DMS153 treated with DMSO at 0.1 percent for 48 hours (cell line): ENCODE measurements at regions not wholly inside any gene's neighbourhood (a gene's known extent, or its start where the extent isn't known, plus 50 kb on each side); places are given as distances from the start of the nearest gene placed in this dataset.
A peak's percentile ranks its signal among the peaks of the same experiment; 100 is the strongest.

ENCODE experiments used
- DNase-seq: peaks from one replicate; lab custom pipeline; 2025; ENCODE audit not compliant: unreplicated experiment; lab: John Stamatoyannopoulos, UW

DNA sequence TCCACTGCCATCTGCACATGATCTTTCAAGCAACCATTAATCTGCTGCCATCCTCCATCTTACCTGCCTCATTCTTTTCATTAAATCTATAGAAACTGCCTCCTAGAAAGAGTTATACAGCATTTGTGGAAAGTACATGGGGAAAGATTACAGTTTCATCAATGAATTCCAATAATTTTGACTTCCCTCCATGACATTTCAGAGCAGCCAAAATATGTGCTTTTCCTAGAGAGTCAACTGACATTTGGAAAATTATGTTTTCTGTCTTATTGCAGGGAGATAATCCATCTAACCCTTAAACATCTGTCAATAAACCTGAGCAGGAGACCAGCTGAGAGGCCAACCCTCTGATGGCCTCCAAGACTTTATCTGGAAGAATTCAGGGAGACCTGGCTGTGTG is 147.0 kb upstream of the CDH5 start:
- DNase-seq = no peak

DNA sequence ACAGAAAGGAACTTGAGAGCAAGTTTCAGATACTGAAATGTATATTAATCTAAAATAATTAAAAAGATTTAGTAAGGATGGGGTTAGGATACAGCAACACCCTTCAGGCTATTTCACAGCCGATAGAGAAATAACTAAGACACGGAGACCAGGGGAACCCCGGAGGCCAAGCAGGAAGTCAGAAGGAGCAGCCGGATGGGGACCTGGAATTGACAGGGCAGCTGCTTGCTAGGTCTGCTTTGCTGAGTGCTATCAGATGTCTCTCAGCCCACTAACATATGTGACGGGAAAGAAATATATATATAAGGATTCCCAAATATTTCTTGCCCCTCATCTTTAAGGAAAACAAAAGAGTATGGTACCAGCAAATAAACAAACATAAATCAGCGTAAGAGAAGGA is 154.1 kb upstream of the CDH5 start:
- DNase-seq = peak; percentile 26

DNA sequence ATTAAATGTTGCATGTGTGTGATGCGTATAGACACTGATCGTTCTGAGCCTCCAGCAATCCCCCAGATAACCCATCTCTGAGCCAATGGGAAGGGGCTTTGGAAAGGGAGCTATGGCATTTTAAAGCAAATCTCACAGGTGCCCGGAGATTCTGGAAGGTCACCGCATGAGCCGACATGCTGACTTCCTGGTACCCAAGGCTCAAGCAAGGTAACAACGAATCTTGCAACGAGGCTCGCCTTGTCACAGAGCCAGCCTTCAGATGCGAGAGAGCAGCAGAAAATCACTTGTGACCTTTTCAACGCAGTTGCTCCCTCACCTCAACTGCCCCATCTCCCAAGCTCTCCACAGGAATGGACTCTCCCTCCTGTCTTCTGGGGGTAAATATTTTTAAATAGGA is 154.8 kb upstream of the CDH5 start:
- DNase-seq = no peak

DNA sequence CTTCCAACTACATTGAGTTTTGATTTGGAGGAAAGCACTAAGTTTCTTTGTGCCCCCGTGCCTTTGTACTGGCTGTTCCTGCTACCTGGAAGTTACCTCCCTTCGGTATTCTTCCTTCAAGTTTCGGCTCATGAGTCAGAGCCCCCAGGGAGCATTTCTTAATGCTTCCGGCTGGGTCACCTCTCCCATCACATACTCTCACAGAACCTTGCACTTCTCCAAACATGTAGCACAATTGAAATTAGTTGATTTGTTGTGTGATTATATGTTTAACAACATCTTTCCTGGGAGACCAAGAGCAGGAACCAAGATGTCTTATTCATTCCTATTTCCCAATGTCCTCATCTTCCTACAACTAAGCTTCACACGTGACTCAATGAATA is 158.6 kb upstream of the CDH5 start:
- DNase-seq = no peak

DNA sequence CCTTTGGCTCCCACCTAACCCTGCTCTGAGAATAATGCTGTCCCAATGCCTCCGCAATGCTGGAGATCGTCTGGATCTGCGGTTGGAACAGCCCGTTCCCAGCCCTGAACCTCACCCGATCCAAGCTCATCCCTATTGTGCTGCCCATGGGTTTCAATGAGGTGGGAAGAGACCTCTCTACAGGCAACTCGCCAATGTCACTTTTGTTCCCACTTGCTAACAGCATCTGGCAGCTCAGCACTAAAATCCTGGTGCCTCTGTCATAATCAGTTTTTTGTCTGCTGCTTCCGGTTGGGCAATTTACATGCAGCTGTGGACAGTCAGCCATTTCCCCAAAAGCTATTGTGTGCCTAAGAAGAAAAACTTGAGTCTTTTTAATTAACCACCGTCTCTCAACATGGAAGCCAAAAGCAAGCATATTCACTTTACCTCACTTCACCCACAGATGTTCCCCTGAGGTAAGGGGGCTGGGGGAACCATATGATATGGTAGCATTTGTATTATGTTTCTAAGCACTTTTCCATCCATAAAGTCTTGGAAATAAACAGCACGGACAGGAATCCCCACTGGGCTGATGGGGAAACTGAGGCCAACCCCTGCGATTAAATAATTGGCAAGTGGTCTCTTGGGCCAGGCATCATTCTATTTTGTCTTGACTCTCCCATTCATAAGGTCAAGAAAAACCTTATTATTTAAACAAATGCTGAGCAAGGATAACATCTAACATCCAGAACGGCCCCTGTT is 159.2 kb upstream of the CDH5 start:
- peak; percentile 28 for DNase-seq

DNA sequence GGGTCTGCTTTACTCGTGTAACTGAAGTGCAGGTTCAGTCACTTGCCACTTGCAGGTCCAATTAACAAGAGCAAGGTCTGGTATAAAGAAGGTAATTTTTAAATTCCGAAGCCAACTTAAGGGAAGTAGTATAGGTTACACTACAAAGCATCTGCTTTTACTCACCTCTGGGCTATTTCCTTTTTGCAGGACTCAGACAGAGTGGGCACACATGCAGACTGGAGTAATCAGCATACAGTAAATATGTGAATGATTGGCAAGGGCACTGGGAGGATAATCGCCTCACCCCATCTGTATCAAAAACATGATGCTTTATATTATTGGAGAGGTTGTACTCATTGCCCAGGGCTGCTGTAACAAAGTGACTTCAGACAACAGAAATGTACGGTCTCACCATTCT is 160.1 kb upstream of the CDH5 start:
- no peak for DNase-seq

DNA sequence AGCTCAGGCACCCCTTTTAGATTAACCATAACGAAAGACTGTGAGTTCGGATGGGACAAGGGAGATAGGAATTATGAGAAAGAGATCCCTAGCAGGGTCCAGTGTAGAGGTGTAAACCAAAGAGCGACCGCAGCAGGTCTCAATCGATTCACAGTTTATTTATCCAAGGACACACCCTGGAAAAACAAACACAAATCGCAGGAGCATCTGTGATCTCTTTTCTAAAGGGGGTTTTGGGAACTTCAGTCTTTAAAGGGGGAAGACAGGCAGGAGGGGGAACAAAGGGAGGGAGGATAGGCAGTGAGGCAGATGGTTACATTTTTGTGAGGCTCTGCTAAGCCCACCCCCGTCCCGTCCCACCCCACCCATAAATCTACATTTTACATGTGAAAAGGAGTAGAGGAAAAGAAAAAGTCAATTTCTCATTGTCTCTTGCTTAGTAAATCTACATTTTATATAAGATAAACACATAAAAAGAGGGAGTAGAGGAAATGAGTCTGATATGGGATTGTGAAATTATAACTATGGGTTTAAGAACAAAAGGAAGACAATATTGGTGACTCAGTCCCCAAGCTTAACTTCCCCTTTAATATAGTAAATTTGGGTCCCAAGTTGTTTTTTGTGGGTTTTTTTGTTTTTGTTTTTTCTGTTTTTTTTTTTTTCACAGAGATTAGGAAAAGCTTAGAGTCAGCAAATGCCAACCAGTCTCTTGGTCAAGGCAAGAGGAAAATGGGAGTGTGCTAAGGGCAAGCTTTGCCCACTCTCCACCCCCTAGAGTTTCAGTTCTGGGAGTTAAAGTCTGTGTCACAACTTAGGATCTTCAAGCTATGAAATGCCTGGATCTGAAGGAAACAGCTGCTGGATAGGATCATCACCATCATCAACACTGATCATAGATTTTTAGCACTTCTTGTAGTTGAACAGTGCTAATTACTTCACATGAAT is 160.9 kb upstream of the CDH5 start:
- peak; percentile 36 for DNase-seq

DNA sequence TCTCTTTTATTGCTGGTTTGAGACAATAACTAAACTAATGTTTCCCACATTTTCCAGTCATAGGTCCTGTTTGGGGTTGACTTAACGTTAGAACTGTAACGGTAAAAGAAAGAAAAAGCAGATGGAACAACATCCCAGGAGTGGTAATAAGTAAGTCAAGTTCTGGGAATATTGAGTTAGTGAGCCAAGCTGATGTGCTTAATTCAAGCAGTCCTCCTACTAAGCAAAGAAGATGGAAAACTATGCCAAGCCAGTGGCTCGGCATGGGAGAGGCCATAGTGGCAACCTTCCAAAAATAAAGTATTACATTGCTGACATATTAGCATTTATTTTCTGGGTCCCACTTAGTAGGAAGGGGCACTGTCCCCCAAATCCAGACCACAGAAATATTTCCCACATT is 161.7 kb upstream of the CDH5 start:
- no peak for DNase-seq

DNA sequence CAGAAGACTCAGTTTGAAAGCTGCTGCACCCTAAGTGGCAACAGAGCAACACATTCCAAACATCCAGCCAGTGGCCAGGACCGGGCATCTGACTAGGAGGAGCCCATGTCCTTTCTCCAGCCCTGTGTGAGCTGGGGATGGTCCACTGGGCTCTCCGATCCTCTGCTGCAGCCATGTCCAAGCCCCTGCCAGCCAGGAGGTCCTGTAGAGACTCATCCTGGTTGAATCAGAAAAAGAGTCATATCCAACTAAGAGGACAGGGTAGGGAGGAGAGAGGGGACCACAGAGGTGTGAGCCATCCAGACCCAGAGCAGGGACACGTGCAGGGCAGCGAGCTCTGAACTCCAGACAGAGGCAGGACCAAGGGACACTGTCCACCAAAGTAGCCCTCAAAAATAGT is 163.0 kb upstream of the CDH5 start:
- no peak for DNase-seq

DNA sequence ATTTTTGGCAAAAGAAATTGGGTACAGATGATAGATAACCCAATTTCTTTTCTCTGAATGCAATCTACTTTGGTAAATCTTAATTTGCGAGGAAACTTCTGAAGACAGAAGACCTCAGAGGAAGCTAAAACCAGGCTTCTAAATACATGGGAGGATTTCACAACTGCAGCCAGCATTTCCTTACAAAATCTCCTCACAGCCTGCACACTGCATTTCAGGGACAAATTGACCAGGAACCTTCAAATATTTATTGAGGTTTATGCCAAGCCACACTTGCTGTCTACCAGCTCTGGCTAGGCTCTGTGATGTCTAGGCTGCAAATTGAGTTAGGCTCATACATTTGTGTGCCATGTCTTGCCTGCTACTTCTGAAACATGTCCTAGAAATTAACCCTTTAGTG is 167.3 kb upstream of the CDH5 start:
- DNase-seq = no peak

DNA sequence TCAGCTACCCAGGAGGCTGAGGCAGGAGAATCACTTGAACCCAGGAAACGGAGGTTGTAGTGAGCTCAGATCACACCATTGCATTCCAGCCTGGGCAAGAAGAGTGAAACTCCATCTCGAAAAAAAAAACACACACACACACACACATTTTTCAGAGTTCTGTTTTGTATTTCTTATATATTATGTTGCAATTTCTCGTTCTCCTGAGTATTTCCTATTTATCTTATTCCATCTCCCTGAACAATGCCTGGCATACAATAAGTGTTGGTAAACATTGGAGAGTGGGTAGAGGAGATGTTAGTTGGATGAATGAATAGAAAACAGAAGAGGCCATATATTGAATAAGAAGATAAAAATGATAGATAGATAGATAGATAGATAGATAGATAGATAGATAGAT is 167.8 kb upstream of the CDH5 start:
- DNase-seq = no peak

DNA sequence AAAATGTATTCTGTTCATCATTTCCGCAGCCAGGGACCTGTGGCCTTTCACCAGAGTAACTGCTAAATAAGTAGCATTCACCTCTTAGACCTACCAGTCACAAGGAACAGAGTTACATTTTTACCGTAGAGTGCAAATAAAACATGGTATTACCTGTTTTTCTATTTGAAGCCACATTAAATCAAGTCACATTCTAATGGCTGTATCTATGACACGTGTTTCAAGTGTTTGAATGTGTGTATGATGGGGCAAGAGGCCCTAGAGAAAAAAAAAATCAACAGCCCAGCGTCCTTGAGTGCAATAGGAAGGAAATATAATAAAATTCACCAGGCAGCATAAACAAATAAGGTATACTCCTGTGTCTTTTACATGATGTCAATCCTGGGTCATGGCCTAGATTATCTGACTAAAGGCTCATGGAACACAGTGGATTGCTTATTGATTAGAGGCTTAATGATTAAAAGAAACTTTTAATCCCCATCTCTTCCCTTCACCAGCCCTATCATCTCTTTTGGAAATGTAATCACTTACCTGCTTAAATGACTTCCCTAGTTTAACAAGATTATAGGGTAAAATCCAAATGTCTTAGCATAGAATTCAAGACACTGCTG is 168.7 kb upstream of the CDH5 start:
- no peak for DNase-seq

DNA sequence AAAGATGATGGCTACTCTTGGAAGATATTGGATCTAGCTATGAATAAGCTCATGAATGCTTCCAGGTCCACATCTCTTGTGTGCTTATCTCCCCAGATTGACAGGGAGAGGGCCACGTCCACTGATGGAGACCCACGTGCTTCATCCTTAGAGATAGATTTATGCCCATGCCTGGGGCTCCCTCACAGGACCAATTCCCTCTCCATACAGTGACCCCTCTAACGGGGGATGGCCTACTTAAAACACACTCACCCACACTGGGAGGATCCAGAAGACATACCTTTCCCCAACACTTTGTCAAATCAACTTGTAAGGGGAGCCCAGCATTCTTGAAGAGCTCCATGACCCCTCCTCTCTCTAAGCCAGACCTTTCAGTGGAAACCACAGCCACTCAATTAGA is 169.7 kb upstream of the CDH5 start:
- DNase-seq = no peak

DNA sequence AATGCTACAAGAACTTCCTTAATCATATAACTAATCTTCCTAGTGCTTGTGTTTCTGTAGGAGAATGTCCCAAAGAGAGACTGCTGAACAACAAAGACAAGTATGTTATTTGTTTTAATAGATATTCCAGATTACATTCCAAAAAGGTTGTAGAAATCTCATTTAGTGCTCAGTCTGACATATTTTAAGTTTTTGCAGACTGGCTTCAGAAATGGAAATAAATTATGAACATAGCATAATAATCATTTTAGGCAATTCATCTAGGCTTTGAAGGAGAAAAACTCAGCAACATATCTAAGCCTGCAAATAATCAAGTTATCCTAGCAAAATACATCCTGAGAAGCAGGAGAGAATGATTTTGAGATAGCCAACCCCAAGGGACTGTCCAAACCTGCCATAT is 171.6 kb upstream of the CDH5 start:
- DNase-seq = no peak

DNA sequence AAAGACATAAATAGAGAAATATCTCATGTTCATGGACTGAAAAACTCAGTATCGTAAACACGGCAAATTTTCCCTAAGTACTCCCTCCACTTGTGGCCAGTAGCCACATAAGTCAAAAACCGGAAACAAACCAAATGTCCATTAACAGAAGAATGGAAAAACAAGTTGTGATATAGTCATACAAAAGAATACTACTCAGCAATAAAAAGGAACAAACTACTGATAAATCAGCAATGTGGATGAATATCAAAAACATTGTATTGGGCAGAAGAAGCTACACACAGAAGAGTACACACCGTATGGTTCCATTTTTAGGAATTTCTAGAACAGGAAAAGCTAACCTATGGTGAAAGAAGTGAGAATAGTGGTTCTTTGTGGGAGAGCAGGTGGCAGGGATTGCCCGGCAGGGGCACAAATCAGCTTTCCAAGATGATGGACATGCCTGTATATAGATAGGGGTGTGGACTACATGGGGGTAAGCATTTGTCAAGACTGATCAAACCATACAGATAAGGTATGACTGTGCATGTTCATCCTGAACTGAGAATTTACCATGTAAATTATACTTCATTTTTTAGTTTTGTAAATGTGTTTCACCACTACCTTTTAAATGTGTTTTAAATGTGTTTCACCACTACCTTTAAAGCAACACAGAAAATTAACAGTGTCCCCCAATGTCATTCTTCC is 172.8 kb upstream of the CDH5 start:
- no peak for DNase-seq

DNA sequence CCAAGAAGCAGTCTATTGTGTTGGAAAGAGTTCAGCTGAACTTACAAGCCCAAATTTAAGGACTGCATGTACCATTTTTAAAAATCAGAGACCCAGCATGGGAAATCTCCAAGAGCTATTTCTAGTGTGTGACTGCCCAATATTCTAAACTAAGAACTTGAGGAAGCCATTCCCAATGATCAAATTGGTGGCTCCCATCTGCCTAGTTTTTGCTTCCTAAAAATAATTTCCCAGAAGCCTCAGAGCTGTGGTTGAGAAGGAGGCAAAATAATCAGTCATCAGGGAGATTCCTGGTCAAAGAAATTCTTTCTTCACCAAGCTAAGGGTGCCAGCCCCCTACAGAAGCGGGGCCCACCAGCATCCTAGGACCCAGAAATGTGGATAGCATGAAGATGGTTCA is 176.1 kb upstream of the CDH5 start:
- DNase-seq = no peak

DNA sequence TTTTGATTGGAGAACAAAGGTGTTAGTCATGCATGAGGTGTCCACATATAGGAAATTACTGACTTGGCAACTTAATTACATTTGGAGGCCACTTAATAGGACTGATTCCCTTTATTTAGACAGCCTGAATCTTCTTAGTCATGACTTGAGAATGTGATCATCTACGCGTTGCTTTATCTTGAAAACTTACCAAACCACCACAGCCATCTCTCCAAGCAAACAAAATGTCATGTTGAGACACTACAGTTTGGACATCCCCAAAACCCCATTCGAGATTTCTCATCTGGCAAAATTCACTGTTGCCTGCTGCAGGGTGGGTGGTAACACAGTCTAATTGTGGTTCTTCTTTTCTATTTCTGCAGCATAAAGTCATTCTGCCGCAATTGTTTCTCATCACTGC is 176.5 kb upstream of the CDH5 start:
- no peak for DNase-seq

DNA sequence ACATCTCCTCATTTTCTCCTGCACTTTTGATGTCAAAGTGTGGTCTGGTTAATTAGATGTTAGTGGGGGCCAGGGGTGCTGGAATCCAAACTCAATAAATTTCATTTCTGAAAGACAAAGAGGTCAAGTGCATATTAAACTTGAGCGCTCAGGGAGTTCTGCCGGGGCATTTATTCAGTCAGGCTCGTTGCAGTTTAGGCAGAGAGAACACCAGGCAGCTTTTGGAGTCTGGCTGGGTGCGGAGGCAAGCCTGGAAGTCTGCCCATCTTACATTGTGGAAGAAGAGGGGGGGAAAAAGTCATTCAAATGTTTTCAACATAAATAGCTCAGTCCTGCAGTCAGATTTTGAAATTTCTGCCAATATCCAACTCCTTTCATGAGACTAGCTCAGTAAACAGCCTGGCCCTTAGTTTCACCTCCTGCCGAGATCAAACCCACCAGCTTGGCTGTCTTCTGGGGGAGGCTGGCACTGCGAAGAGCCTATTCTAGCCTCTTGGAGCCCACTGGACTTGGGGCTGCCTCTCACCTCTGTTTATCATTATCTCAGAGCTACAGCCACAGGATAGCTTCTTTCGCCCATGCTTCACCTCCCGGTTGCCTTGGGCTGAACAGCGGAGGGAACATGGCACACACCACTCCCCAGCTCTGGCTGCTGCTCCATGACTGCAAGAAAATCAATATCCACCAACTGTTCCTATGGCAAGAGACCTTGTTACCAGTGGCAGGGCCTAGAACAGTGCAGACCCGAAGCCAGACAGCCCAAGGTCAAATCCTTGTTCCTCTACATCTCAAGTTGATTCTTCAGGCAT is 177.4 kb upstream of the CDH5 start:
- DNase-seq = no peak

DNA sequence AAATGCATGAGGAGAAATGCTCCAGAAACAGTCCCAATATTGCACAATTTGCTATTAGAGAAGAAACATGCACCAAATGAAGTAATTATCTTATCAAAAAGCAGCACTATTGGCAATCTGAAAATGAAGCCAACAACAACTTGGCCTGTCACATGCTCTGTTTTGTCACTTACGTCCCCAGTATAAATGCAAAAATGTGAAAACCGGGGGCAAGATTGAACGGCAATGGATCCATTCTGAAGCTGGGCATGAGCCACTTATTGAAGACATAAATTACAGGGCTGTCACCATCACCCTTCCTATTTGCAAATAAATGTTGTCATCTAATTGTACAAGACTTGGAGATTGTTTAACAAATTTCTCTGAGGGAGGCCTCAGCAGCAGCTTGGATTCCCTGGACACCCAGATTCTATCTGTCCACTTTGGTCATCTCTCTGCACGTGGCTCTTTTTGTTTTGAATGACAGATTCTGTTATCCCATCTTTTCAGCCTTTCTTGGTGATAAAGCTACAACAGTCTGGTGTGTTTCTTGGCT is 180.2 kb upstream of the CDH5 start:
- no peak for DNase-seq

DNA sequence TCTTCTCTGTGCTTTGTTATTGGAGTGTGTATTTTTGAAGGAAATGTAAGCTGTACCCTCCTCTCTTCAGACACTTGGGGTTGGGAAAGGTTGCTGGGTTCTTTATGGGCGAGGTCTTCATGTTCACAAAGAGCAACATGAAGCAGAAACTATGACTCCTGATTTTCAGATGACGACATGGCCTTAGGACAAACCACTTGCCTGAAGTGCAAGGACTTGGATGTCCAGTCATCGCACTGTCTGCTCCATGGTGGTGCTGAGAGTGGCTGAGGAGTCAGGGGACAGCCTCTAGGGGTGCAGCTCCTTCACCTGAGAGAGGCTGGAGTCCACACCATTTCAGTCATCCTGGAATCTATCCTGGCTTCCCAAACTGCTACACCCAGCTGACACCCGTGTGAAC is 183.9 kb upstream of the CDH5 start:
- no peak for DNase-seq
